AG04449 (cell line): ENCODE measurements at regions not wholly inside any gene's neighbourhood (a gene's known extent, or its start where the extent isn't known, plus 50 kb on each side); places are given as distances from the start of the nearest gene placed in this dataset.

Experiments
- CTCF ChIA-PET: fragments of 350-600 bp; formaldehyde crosslinking; extraction: SDS; loops from one replicate; lab custom pipeline; 2021; ENCODE audit warnings: antibody characterized with exemption; lab: Yijun Ruan, JAX
- POLR2A ChIA-PET: fragments of 400-600, 350-600 bp; formaldehyde crosslinking; extraction: SDS; loops from one replicate; lab custom pipeline; 2020; ENCODE audit warnings: antibody characterized with exemption, inconsistent platforms; lab: Yijun Ruan, JAX
- DNase-seq: peaks from one replicate; pipeline ENCODE4 v3.0.0-alpha.2; 2010; ENCODE audit warnings: low read depth, low spot score
- H3K4me3 ChIP-seq: 2 replicates; pipeline ENCODE4 v1.5.1; 2011; ENCODE audit warnings: low read depth, mild to moderate bottlenecking, control low read depth, low read length
- TF ChIP-seq, protein P1 (sequence below): IDR thresholded peaks from one replicate; pipeline ENCODE4 v1.5.1; 2011; ENCODE audit warnings: mild to moderate bottlenecking, moderate library complexity, low read length, control low read depth, inconsistent platforms; ENCODE audit not compliant: insufficient read depth; ENCODE audit errors: missing control alignments

GRCh38 chr10:64477791-64478190, 956.6 kb downstream of the REEP3 start:
- CTCF ChIA-PET = no interaction called here
- H3K4me3 ChIP-seq = no peak overlapping the region
- TF ChIP-seq, protein P1, sequence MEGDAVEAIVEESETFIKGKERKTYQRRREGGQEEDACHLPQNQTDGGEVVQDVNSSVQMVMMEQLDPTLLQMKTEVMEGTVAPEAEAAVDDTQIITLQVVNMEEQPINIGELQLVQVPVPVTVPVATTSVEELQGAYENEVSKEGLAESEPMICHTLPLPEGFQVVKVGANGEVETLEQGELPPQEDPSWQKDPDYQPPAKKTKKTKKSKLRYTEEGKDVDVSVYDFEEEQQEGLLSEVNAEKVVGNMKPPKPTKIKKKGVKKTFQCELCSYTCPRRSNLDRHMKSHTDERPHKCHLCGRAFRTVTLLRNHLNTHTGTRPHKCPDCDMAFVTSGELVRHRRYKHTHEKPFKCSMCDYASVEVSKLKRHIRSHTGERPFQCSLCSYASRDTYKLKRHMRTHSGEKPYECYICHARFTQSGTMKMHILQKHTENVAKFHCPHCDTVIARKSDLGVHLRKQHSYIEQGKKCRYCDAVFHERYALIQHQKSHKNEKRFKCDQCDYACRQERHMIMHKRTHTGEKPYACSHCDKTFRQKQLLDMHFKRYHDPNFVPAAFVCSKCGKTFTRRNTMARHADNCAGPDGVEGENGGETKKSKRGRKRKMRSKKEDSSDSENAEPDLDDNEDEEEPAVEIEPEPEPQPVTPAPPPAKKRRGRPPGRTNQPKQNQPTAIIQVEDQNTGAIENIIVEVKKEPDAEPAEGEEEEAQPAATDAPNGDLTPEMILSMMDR = no peak
- no peak for DNase-seq
- POLR2A ChIA-PET = no interaction called here

GRCh38 chr10:64484811-64485330, 963.7 kb downstream of the REEP3 start:
- H3K4me3 ChIP-seq = no peak overlapping the region
- no peak for DNase-seq
- TF ChIP-seq, protein P1 = no peak
- ChIA-PET CTCF (no interaction called here), POLR2A (no interaction called here)

GRCh38 chr10:64486149-64486548, 964.9 kb downstream of the REEP3 start:
- TF ChIP-seq, protein P1 = no peak
- ChIA-PET CTCF (no interaction called here), POLR2A (no interaction called here)
- DNase-seq = peak; percentile 37
- no peak overlapping the region for H3K4me3 ChIP-seq

GRCh38 chr10:64486901-64487300, 965.7 kb downstream of the REEP3 start:
- no peak for DNase-seq
- ChIA-PET POLR2A (no interaction called here), CTCF (no interaction called here)
- TF ChIP-seq, protein P1 = no peak
- H3K4me3 ChIP-seq = no peak overlapping the region

- ChIA-PET CTCF (no interaction called here), POLR2A (no interaction called here)
- H3K4me3 ChIP-seq = no peak overlapping the region
- DNase-seq = no peak
- TF ChIP-seq, protein P1 = no peak
These were observed 973.7 kb downstream of the REEP3 start for GRCh38 chr10:64494901-64495300.

DNA sequence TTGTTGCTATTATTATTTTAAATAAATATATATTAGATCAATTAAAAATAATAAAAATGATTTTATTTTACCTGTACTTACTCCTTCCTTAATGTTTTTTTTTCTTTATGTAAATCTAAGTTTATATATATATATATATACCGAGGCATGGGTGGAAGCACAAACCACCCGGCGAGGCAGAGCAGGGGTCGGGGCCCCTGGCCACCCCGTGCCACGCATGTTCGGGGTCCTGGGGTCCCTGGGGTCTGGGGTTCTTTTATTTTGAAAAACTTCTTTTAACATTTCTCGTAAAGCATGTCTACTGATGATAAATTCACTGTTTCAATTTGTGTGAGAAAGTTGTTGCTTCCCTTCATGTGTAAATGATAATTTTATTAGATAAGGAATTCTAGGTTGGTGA, 976.1 kb downstream of the REEP3 start:
- H3K4me3 ChIP-seq = no peak overlapping the region
- CTCF ChIA-PET = no interaction called here
- POLR2A ChIA-PET = no interaction called here
- TF ChIP-seq, protein P1 = no peak
- DNase-seq = no peak
